GM18502 (cell line): ENCODE measurements at regions not wholly inside any gene's neighbourhood (a gene's known extent, or its start where the extent isn't known, plus 50 kb on each side); places are given as distances from the start of the nearest gene placed in this dataset.

Experiments
- ATAC-seq: cut with Tn5 transposase; IDR thresholded peaks from one replicate; pipeline ENCODE4 v1.9.1; 2021; ENCODE audit warnings: mild to moderate bottlenecking; ENCODE audit not compliant: unreplicated experiment, poor library complexity

DNA sequence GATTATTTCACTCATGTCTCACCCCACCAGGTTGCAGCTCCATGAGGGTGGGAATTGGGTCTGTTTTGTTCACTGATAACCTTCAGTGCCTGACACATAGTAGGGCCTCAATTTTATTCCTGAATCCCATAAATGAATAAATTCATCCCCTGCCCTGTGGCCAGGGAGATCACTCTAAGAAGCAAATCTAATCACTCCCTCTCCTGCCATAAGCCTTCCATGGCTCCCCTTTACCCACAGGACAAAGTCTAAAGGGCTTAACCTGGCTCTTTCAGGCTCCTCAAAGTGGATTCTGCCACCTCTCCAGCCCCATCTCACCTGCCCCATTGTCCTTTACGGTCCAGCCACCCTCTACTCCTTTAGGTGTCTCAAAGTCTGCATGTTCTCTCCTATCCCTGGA, 141.8 kb upstream of the PTPN1 start:
- no peak for ATAC-seq

DNA sequence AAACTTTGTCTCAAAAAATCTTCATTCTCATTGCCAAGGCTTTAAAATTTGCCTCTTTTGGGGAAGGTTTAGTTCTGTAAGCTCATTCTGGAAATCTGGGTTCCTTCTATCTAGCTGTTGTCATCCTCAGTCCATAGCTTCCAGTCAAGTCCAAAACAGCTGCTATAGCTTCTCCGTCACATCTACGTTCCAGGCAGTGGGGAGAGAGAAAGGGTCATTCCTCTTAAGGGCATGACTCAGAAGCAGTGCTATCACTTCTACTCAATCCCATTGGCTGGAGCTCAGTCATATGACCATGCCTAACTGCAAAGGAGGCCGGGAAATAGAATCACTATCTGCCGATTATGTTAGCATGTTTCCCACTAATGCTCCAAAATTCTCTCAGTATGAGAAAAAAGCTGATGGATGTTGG, 141.4 kb upstream of the PTPN1 start:
- ATAC-seq, result no peak

- no peak for ATAC-seq
Measured at GRCh38 chr20:50369225-50370035, 140.8 kb upstream of the PTPN1 start.

DNA sequence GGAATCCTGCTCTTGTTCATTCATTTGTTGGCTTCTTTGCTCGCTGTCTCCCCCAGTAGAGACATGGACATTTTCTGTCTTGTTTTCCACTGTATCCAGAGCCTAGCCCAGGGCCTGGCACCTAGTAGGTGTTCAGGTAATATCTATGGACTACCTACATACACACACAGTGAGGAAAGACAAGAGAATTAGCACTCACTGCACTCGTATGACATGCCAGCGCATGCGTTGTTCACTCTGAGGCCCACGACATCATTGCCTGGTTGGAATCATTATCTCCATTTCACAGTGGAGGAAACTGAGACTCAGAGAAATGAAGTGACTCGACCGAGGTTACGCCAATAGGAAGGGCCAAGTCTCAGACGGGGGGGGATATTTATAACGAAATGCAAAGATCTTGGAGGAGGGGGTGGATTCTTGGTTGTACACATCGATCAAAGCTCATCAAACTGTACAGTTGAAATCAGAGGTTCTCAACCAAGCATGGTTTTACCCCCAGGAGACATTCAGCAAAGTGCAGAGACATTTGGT, 140.1 kb upstream of the PTPN1 start:
- ATAC-seq, result no peak

- no peak for ATAC-seq
Measured at GRCh38 chr20:50371878-50372769, 138.1 kb upstream of the PTPN1 start.

GRCh38 chr20:50372770-50373088, 137.5 kb upstream of the PTPN1 start:
- ATAC-seq, result no peak

DNA sequence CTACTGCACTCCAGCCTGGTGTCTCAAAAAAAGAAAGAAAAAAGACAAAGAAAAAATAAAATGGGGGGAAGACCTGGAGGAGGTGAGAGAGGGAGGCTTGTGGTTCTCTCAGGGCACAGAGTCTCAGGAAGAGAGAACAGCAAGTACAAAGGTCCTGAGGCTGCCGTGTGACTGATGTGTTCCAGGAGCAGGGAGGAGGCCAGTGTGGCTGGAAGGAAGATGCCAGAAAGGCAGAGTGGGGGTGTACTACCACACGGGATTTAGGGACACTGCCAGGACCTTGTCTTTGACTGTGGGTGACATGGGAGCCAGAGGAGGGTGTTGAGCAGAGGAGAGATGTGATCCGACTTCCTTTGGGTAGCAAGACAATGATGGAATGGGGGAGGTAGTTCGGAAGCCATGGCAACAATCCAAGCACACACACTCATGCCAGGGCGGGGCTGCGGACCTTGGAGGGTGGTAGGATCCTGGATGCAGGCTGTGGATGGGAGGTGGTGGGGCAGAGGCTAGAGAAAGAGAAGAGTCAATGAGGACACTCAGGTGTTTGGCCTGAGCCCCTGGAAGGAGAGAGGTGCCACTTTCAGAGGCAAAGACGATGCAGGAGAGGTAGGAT, 136.4 kb upstream of the PTPN1 start:
- no peak for ATAC-seq

- no peak for ATAC-seq
Measured at GRCh38 chr20:50374541-50375078, 135.6 kb upstream of the PTPN1 start.

DNA sequence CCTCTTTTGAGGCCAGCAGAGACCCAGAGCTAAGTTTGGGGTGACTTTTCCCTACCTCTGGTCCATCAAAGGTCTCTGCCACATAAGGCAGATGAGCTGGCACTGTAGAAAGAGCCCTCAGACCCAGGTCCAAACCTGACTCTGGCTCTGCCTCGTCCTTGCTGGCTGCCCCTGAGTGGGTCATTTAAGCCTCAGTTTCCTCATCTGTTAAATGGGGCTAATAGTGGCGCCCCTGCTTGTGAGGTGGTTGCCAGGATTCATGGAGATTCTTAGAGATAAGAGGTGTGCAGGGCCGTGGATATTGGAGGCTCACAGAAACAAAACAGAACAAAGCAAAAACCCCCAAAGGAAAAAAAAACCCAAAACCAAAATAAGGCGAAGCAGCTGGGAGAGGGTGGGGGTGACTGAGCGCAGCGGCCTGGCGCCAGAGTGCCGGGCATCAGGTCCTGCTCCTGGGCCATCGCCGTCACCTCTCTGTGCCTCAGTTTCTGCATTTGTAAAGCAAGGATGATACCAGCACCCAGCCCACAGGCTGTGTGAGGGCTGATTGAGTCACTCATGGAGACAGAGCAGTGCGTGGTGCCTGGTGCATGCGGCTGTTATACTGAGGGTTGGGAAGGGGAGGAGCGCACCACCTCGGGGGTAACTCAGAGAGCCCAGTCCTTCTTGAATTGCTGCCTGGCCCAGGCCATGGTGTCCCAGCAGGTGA, 133.8 kb upstream of the PTPN1 start:
- ATAC-seq, result no peak

DNA sequence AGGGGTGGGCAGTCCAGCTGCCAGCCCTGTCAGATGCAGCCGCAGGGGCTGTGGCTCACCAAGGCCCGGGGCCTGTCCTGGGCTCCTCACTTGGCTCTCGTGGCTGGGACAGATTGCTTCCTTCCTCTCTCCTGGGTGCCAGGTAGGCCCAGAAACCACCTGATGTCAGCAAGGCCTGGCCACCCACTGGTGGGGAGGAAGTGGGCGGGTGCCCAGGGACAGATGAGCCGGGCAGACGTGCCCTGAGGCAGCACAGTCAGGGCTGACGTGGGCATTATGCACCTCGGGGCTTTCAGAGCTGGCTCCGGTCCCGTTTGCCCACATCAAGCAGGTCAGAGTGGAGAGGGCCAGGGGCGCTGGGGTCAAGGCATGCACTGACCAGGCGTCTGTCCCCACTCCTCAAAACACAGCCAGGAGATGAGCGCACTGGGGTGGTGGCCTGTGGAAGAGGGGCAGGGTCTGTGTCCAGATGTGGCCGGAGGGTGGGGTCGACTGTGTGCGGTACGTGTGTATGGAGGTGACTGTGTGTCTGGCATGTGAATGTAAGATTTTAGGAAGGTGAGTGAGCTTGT, 133.2 kb upstream of the PTPN1 start:
- ATAC-seq, result no peak

- no peak for ATAC-seq
Measured at GRCh38 chr20:50378170-50379000, 131.8 kb upstream of the PTPN1 start.

- ATAC-seq, result no peak
Measured at GRCh38 chr20:50379049-50379990, 130.9 kb upstream of the PTPN1 start.

DNA sequence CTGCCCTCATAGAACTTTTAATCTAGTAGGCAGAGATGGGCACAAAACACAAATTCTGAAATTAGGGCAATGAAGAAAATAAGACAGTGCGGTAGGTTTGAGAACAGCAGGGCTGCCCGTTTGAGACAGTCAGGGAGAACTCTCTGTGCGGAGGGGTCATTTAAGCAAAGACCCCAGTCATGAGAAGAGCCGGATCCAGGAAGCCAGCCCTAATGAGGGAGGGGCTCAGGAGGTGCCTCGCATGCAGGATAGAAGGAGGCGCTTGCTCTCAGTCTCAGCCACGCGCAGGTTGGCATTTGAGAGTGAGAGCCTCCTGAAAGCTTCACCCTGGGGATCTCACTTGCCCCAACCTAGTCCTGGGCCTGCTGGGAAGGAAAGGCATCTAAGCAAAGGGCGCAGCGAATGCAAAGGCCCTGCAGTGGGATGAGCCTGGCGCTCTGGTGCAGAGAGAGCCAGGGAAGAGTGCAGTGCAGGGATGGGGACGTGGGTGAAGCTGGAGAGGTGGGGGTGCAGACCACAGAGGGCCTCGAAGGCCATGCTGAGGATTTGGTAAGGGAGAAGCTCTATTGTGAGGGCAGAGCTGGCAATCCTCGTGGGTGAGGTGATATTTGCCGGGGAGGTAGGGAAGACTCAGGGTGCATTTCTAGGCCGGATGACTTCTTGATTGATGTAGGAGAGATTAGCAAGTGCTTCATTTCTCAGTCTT, 130.0 kb upstream of the PTPN1 start:
- no peak for ATAC-seq

GRCh38 chr20:50380697-50381040, 129.5 kb upstream of the PTPN1 start:
- no peak for ATAC-seq

- ATAC-seq, result no peak
Measured at GRCh38 chr20:50381075-50381732, 129.0 kb upstream of the PTPN1 start.

DNA sequence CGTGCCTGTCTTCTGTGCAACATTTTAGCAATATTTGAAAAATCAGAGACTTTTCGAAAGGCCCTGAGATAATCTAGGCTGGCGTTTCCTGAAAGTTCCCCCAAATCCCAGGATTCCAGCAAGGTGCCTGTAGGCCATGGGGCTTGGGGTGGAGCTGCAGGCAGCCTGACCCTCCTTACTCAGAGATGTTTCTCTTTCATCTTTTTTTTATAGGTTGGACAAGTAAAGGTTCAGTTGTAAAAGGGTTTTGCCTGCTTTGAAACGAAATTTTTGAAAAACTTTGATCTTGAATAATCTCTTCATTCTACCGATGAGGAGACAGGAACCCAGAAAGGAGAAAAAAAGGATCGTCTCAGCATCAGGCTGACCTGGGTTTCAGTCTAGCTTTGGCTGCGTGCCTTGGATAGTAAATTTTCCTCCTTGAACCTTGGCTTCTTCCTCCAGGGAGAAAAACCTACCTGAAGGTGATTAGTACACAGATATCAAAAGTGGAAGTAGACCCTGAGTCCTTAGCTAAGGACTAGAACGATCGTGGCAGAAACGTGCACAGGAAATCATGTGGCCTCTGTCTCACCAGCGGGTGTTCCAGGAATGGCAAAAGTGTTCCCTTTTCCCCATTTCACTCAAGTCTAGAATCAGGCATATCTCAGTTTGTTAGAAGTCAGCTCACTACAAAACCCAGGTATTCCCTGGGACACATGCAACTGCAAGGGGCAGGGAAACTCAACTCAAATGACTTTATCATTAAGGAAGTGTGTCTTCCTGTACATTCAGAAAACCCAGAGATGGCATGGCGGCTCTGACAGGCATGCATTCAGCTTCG, 128.2 kb upstream of the PTPN1 start:
- no peak for ATAC-seq
